Activated B cell treated with CpG ODN at 0.5 μM for 24 hours (primary cell): ENCODE measurements at regions not wholly inside any gene's neighbourhood (a gene's known extent, or its start where the extent isn't known, plus 50 kb on each side); places are given as distances from the start of the nearest gene placed in this dataset.

Source experiments
- ATAC-seq: fragments of 200-7000 bp; cut with Tn5 transposase; one replicate; pipeline ENCODE4 v1.10.0; 2021; ENCODE audit warnings: low read depth, mild to moderate bottlenecking, moderate library complexity
- CTCF ChIA-PET: fragments of 350-600 bp; sonication (Branson Sonifier 250); formaldehyde crosslinking; loops from one replicate; lab custom pipeline; 2021; ENCODE audit warnings: antibody characterized with exemption; lab: Charles Lee
- POLR2A ChIA-PET: fragments of 350-600 bp; sonication (Branson Sonifier 250); formaldehyde crosslinking; loops from one replicate; lab custom pipeline; 2021; ENCODE audit warnings: antibody characterized with exemption; lab: Charles Lee
- DNase-seq: peaks from one replicate; pipeline ENCODE4 v3.0.0; 2022
- H3K27ac Mint-ChIP-seq: one replicate; pipeline ENCODE4 v1.8.0; 2020; ENCODE audit warnings: mixed read lengths
- H3K27me3 Mint-ChIP-seq: one replicate; pipeline ENCODE4 v1.8.0; 2021; ENCODE audit warnings: mixed read lengths
- H3K36me3 Mint-ChIP-seq: one replicate; pipeline ENCODE4 v1.8.0; 2021; ENCODE audit warnings: low read depth, mixed read lengths
- H3K4me1 Mint-ChIP-seq: one replicate; pipeline ENCODE4 v1.8.0; 2021; ENCODE audit warnings: mixed read lengths
- H3K4me3 Mint-ChIP-seq: one replicate; pipeline ENCODE4 v1.8.0; 2020; ENCODE audit warnings: mild to moderate bottlenecking, mixed read lengths
- H3K9me3 Mint-ChIP-seq: one replicate; pipeline ENCODE4 v1.8.0; 2020; ENCODE audit warnings: mixed read lengths
- intact Hi-C: fragments of 100-400 bp; cut with micrococcal nuclease; formaldehyde crosslinking; loops from one replicate; pipeline ENCODE4 v1.15.1; 2024
- TF ChIP-seq, protein P1 (sequence below): fragments of 200-600 bp; IDR thresholded peaks from one replicate; pipeline ENCODE4 v1.8.0; 2022; ENCODE audit warnings: antibody characterized with exemption, mild to moderate bottlenecking

DNA sequence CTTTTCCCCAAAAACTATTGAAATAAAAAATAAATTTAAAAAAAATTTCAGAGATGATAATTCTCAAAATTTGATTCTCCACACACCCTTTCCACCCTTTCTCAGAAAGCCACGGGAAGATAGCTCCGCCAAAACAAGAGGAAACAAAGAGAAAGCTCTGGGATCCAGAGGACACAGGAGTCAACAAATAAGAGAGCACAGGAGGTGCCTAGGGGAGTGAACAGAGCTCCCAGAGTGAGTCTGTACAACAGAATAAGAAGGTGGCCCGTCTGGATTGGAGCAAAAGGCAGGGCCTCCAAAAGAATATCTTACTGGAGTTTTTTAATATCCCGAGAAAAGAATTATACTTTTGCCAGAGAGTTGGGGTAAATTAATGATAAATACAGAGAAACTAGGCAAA lies 96.3 kb upstream of the DRD2 start:
- ChIA-PET POLR2A (no interaction called here), CTCF (no interaction called here)
- TF ChIP-seq, protein P1, sequence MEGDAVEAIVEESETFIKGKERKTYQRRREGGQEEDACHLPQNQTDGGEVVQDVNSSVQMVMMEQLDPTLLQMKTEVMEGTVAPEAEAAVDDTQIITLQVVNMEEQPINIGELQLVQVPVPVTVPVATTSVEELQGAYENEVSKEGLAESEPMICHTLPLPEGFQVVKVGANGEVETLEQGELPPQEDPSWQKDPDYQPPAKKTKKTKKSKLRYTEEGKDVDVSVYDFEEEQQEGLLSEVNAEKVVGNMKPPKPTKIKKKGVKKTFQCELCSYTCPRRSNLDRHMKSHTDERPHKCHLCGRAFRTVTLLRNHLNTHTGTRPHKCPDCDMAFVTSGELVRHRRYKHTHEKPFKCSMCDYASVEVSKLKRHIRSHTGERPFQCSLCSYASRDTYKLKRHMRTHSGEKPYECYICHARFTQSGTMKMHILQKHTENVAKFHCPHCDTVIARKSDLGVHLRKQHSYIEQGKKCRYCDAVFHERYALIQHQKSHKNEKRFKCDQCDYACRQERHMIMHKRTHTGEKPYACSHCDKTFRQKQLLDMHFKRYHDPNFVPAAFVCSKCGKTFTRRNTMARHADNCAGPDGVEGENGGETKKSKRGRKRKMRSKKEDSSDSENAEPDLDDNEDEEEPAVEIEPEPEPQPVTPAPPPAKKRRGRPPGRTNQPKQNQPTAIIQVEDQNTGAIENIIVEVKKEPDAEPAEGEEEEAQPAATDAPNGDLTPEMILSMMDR, result no peak
- H3K27me3 Mint-ChIP-seq, result peaks cover 13% of the 10 kb centered on the region
- H3K9me3 Mint-ChIP-seq, result no peaks in the 10 kb centered on the region
- H3K4me3 Mint-ChIP-seq, result no peak overlapping the region
- no peaks in the 10 kb centered on the region for H3K4me1 Mint-ChIP-seq
- ATAC-seq, result no peak
- H3K36me3 Mint-ChIP-seq, result no peaks in the 10 kb centered on the region
- no peak overlapping the region for H3K27ac Mint-ChIP-seq
- no peak for DNase-seq
- intact Hi-C loops, result no loop called here

DNA sequence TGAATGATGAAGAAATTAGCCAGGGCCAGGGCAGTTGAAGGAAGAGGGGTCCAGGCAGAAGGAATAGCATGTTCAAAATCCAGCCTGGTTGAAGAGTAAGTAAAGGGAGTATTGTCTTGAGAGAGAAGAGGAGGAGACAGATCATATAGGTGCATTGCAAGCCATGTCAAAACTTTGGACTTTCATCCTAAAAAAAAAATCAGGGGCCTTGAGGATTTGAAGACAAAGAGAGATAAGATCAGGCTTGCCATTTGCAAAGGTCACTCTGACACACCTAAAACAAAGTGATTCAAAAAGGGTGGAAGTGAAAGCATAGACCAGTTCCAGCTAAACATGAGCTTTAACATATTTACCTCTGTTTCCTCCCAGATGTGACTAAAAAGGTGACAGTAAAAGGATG lies 95.7 kb upstream of the DRD2 start:
- Mint-ChIP-seq H3K4me1 (no peaks in the 10 kb centered on the region), H3K27ac (no peak overlapping the region), H3K9me3 (no peaks in the 10 kb centered on the region), H3K27me3 (peaks cover 10% of the 10 kb centered on the region), H3K36me3 (no peaks in the 10 kb centered on the region), H3K4me3 (no peak overlapping the region)
- CTCF ChIA-PET, result no interaction called here
- intact Hi-C loops, result no loop called here
- POLR2A ChIA-PET, result no interaction called here
- no peak for ATAC-seq
- DNase-seq, result no peak
- TF ChIP-seq, protein P1, result no peak

DNA sequence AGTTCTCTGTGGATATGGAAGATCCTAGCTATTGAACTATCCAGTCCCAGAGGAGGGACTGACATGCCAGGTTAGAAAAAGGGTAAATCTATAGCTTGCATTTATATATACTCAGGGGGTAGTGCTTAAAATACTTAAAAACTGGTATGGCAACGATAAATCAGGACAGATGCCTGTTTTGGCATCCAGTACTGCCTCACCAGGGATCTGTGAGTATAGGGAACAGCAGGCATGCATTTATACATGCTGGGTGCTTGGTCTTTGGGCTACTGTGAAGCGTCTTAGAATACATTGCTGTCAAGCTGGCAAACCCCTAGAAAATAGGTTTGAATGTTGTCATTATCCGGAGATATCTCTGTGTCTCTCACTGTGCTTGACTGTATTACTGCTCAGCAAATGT lies 94.2 kb upstream of the DRD2 start:
- H3K4me3 Mint-ChIP-seq, result no peak overlapping the region
- intact Hi-C loops, result no loop called here
- peaks cover 10% of the 10 kb centered on the region for H3K27me3 Mint-ChIP-seq
- ATAC-seq, result no peak
- CTCF ChIA-PET, result no interaction called here
- no peaks in the 10 kb centered on the region for H3K4me1 Mint-ChIP-seq
- POLR2A ChIA-PET, result no interaction called here
- no peaks in the 10 kb centered on the region for H3K36me3 Mint-ChIP-seq
- no peak for DNase-seq
- no peaks in the 10 kb centered on the region for H3K9me3 Mint-ChIP-seq
- no peak overlapping the region for H3K27ac Mint-ChIP-seq
- TF ChIP-seq, protein P1, result no peak

DNA sequence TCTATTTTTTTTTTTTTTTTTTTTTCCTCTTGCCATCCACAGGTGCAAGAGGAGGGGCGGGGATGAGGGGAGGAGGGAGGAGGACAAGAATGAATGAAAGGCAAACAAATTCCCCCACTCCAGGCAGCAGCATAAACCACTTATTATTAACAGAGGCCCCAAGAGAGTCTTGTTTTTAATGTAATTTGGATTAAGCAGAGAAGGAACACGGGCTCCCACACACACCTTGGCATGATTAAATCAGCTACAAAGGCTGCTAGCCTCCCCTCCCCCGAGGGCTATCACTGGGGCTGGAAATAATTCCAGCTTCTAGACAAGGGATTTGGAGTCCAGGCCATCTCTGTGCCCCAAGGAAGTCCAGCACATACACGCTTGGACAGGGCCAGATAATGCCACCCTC lies 93.4 kb upstream of the DRD2 start:
- Mint-ChIP-seq H3K4me1 (no peaks in the 10 kb centered on the region), H3K9me3 (no peaks in the 10 kb centered on the region), H3K36me3 (no peaks in the 10 kb centered on the region), H3K27me3 (peaks cover 13% of the 10 kb centered on the region), H3K27ac (no peak overlapping the region), H3K4me3 (no peak overlapping the region)
- DNase-seq, result no peak
- ChIA-PET CTCF (no interaction called here), POLR2A (no interaction called here)
- intact Hi-C loops, result no loop called here
- no peak for ATAC-seq
- TF ChIP-seq, protein P1, result no peak

DNA sequence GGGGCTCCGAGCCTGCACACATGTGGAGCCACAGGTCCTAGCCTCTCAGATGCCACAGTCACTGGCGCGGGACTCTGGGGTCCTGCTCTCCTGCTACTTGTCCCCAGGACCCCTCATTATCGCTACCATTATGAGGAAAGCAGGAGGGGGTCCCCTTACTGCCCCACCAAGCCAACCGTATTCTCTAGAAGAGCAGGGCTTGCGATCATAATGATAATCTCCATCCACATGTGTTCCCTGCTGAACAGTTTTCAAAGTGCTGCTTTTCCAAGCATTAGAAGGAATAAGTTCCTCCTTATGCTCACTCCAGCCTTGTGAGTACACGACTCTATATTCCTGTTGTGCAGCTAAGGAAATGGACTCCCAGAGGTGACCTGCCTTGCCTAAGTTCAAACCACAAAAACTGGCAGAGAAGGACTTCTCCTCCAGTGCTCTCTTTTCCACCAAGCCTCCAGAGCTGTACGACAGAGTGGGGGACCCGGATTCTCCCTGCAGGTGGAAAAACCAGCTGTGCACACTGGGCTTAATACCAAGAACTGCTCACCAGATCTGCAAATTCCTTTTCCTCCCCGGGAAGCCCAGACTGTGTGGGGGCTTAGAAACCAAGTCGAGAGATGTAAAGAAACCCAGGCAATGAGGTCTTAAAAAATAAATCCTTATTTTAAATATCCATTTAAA lies 92.8 kb upstream of the DRD2 start:
- H3K4me3 Mint-ChIP-seq, result no peak overlapping the region
- DNase-seq (no peak), ATAC-seq (no peak)
- ChIA-PET CTCF (no interaction called here), POLR2A (no interaction called here)
- no peaks in the 10 kb centered on the region for H3K36me3 Mint-ChIP-seq
- H3K9me3 Mint-ChIP-seq, result no peaks in the 10 kb centered on the region
- H3K4me1 Mint-ChIP-seq, result no peaks in the 10 kb centered on the region
- H3K27me3 Mint-ChIP-seq, result peaks cover 13% of the 10 kb centered on the region
- intact Hi-C loops, result no loop called here
- no peak overlapping the region for H3K27ac Mint-ChIP-seq
- TF ChIP-seq, protein P1, result no peak
